Stimulated activated CD4-positive, alpha-beta T cell treated with anti-CD3 and anti-CD28 coated beads, Interleukin-4, amount 100 ng/mL, for 48 hours (primary cell): ENCODE measurements at regions not wholly inside any gene's neighbourhood (a gene's known extent, or its start where the extent isn't known, plus 50 kb on each side); places are given as distances from the start of the nearest gene placed in this dataset.

Experiments
- DNase-seq, 2 donors: peaks; one replicate each; pipeline ENCODE4 v3.0.0-alpha.2; 2020; ENCODE audit warnings: low read depth in 2 of 2

DNA sequence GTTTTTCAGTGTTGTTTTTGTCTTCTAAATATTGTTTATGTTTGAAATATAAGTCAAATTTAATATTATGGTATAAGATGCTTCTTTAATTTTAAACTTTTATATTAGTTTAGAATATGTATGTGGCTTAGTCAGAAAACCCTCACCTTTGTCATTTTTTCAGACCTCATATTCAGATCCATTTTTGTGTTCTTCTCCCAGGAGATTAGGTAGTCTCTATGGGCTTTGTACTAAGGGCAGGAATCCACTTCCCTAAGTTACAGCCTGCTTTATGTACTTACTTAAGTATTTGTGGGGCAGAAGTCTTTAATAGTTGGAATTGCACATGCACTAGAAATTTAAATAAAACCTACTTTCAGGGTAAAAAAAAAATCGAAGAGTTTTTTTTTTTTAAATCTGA is 63.5 kb upstream of the TENM3 start:
- no peak for DNase-seq

GRCh38 chr4:182185491-182185890 is 57.7 kb upstream of the TENM3 start:
- no peak for DNase-seq

DNA sequence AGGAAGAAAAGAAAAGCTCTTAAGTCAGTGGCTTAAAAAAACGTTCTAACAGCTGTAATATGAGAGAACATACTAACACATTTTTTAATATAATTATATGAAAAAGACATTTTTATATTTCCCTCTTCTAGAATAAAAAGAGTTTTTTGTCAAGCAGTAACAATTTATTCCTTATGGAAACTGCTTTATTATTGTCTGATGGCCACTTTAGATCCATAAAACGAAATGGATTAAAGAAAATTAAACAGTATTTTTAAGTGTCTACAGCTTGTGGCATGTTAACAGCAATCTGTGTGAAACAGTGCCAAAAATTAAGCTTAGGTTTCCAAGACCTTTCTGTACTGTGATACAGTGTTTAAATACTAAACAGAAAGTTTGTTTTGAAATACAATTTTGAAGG is 55.5 kb upstream of the TENM3 start:
- no peak for DNase-seq

- no peak for DNase-seq
Observed at GRCh38 chr4:182188622-182189021, 54.6 kb upstream of the TENM3 start.

GRCh38 chr4:182189103-182189878 is 53.9 kb upstream of the TENM3 start:
- no peak for DNase-seq

DNA sequence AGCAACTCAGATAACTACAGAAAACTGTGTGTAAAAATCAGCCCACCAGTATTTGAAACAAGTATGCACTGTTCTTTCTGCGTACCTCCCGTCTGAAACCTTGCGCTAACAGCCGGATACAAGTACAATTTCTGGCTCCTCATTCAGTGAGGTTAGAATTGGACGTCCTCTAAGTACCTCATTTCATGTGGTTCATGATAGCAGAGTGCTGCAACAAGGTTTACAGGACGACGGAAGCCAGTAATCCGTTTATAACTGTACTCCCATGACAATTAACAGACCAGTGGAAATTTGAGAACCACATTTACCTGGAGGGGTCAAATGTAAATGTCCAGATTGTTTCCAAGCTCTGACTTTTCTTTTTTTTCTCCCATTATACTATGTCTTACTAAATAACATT is 52.9 kb upstream of the TENM3 start:
- DNase-seq, result no peak

DNA sequence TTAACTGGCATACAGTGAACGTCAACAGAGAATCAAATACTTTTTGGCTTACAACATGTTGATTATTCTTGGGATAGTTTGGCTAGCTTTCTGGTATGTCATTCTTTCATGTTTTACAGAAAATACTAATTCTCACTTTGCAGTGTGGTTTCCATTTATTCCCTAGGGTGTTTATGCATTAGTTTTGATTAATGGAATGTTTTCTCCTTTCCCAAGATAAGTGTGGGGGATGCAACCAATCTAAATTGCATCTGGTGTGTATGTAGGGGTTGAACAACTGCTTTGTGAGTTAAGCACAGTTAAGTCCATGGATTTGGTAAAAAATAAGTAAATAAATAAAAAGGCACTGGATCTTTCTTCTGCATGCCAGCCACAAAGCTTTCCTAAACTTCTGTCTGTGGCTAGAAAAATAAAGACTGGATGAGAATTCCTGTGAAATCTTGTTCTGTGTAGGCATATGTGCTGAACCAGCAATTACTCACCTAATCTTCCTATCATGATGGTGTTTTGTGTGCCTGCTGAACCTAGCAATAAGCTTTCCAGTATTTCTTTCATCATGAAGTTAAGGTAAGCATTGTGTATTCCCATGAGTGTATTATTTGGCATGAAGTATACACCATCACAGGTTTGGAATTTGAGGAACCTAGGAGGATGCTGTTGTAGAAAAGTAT is 50.6 kb upstream of the TENM3 start:
- no peak for DNase-seq

GRCh38 chr4:182193311-182193710 is 49.9 kb upstream of the TENM3 start:
- DNase-seq, result no peak
